Keratinocyte (primary cell): ENCODE measurements at regions not wholly inside any gene's neighbourhood (a gene's known extent, or its start where the extent isn't known, plus 50 kb on each side); places are given as distances from the start of the nearest gene placed in this dataset.

Experiments
- DNase-seq: peaks from one replicate; pipeline ENCODE4 v3.0.0-alpha.2; 2011; ENCODE audit warnings: low read depth, missing footprints, low spot score
- FAIRE-seq: peaks from 2 replicates; lab custom pipeline; 2011; peaks lifted over from hg19 to GRCh38; lab: Jason Lieb, UNC
- H2AFZ ChIP-seq: 2 replicates; pipeline ENCODE4 v1.6.0; 2012; ENCODE audit warnings: low read length, control low read depth, inconsistent platforms; ENCODE audit not compliant: control insufficient read depth
- H3K27ac ChIP-seq: 2 replicates; pipeline ENCODE4 v1.5.1; 2011; ENCODE audit warnings: low read length; ENCODE audit not compliant: control insufficient read depth, insufficient read depth
- H3K27me3 ChIP-seq: 3 replicates; pipeline ENCODE4 v1.6.0; 2011; ENCODE audit warnings: low read length; ENCODE audit not compliant: control insufficient read depth, insufficient read depth; ENCODE audit errors: extremely low read depth
- H3K36me3 ChIP-seq, 2 experiments: 2 replicates in 1 of 2; 3 replicates in 1 of 2; pipeline ENCODE4 v1.5.1; 2011; ENCODE audit warnings: low read length in 2 of 2, mild to moderate bottlenecking in 1 of 2; ENCODE audit not compliant: control insufficient read depth in 2 of 2, insufficient read depth in 2 of 2; ENCODE audit errors: extremely low read depth in 1 of 2
- H3K4me1 ChIP-seq: 3 replicates; pipeline ENCODE4 v1.5.1; 2011; ENCODE audit warnings: low read length; ENCODE audit not compliant: control insufficient read depth, insufficient read depth; ENCODE audit errors: extremely low read depth
- H3K4me2 ChIP-seq: 3 replicates; pipeline ENCODE4 v1.6.0; 2011; ENCODE audit warnings: low read depth, low read length; ENCODE audit not compliant: control insufficient read depth, insufficient read depth; ENCODE audit errors: extremely low read depth
- H3K4me3 ChIP-seq, 3 experiments: fragments of 200-600 bp in 1 of 3; sonication (generic) in 1 of 3; 2 replicates in 2 of 3; 3 replicates in 1 of 3; pipeline ENCODE4 v1.5.1; 2011 to 2016; ENCODE audit warnings: low read length in 3 of 3, mild to moderate bottlenecking in 3 of 3, control low read depth in 2 of 3, inconsistent platforms in 1 of 3, low read depth in 1 of 3, mixed read lengths in 1 of 3, mixed run types in 1 of 3, moderate library complexity in 1 of 3; ENCODE audit not compliant: control insufficient read depth in 2 of 3, insufficient read depth in 2 of 3; ENCODE audit errors: extremely low read depth in 1 of 3
- H3K79me2 ChIP-seq: 2 replicates; pipeline ENCODE4 v1.6.0; 2012; ENCODE audit warnings: low read length; ENCODE audit not compliant: control insufficient read depth, insufficient read depth
- H3K9ac ChIP-seq: 3 replicates; pipeline ENCODE4 v1.6.0; 2011; ENCODE audit warnings: low read length; ENCODE audit not compliant: control insufficient read depth, insufficient read depth; ENCODE audit errors: extremely low read depth
- H3K9me1 ChIP-seq: 3 replicates; pipeline ENCODE4 v1.6.0; 2011; ENCODE audit warnings: low read length; ENCODE audit not compliant: control insufficient read depth, insufficient read depth; ENCODE audit errors: extremely low read depth
- H3K9me3 ChIP-seq: 2 replicates; pipeline ENCODE4 v1.5.1; 2012; ENCODE audit warnings: low read depth, low read length; ENCODE audit not compliant: control insufficient read depth
- H4K20me1 ChIP-seq: 3 replicates; pipeline ENCODE4 v1.6.0; 2011; ENCODE audit warnings: low read length; ENCODE audit not compliant: control insufficient read depth, insufficient read depth; ENCODE audit errors: extremely low read depth
- CTCF ChIP-seq, 3 experiments: IDR thresholded peaks in 1 of 3; conservative IDR thresholded peaks in 1 of 3; optimal IDR thresholded peaks in 1 of 3; 2 replicates in 2 of 3; 3 replicates in 1 of 3; pipeline versions ENCODE3 to v1.5.1; 2011; ENCODE audit warnings: low read length in 3 of 3, mild to moderate bottlenecking in 3 of 3, moderate library complexity in 2 of 3, control low read depth in 1 of 3, inconsistent platforms in 1 of 3; ENCODE audit not compliant: insufficient read depth in 2 of 3; ENCODE audit errors: extremely low read depth in 1 of 3
- EZH2 ChIP-seq: IDR thresholded peaks from one replicate; pipeline ENCODE4 v1.6.1; 2012; ENCODE audit warnings: inconsistent platforms, mild to moderate bottlenecking, low read length, moderate library complexity
- dilution Hi-C: fragments of 300-500 bp; cut with MboI; formaldehyde crosslinking; loops from one replicate; pipeline ENCODE4 v1.7.0; 2020; ENCODE audit warnings: low sequenced_read_pairs; ENCODE audit not compliant: extremely low pct_ligation_motif_present

- Histone ChIP-seq H3K4me1 (no peaks in the 10 kb centered on the region), H3K79me2 (no peaks in the 10 kb centered on the region), H3K9ac (no peak overlapping the region), H3K36me3 (no peaks in the 10 kb centered on the region), H3K9me1 (no peaks in the 10 kb centered on the region), H3K27me3 (no peaks in the 10 kb centered on the region), H4K20me1 (no peaks in the 10 kb centered on the region), H2AFZ (no peak overlapping the region), H3K4me2 (no peak overlapping the region), H3K27ac (no peak overlapping the region), H3K9me3 (no peaks in the 10 kb centered on the region), H3K4me3 (no peak overlapping the region)
- DNase-seq (no peak), FAIRE-seq (no peak)
- no peak for TF ChIP-seq CTCF (optimal IDR thresholded peaks at IDR 0.05 in 1 of 3, IDR thresholded peaks at IDR 0.05 in 1 of 3, conservative IDR thresholded peaks at IDR 0.05 in 1 of 3; ENCODE audit: extremely low read depth in 1 of 3, insufficient read depth in 2 of 3, low read length in 3 of 3)
- TF ChIP-seq EZH2, result no peak
- dilution Hi-C loops, result no loop called here
Measured at GRCh38 chr4:157678478-157678877, 457.9 kb downstream of the GRIA2 start.

GRCh38 chr4:157674699-157675098 lies 454.2 kb downstream of the GRIA2 start:
- Histone ChIP-seq H3K9me1 (no peaks in the 10 kb centered on the region), H3K27ac (no peak overlapping the region), H3K79me2 (no peaks in the 10 kb centered on the region), H3K9ac (no peak overlapping the region), H4K20me1 (no peaks in the 10 kb centered on the region), H3K4me2 (no peak overlapping the region), H3K36me3 (no peaks in the 10 kb centered on the region), H3K27me3 (no peaks in the 10 kb centered on the region), H3K9me3 (no peaks in the 10 kb centered on the region), H3K4me1 (no peaks in the 10 kb centered on the region), H3K4me3 (no peak overlapping the region), H2AFZ (no peak overlapping the region)
- DNase-seq, result no peak
- TF ChIP-seq CTCF (optimal IDR thresholded peaks at IDR 0.05 in 1 of 3, IDR thresholded peaks at IDR 0.05 in 1 of 3, conservative IDR thresholded peaks at IDR 0.05 in 1 of 3; ENCODE audit: extremely low read depth in 1 of 3, insufficient read depth in 2 of 3, low read length in 3 of 3), result no peak
- TF ChIP-seq EZH2, result no peak
- no peak for FAIRE-seq
- dilution Hi-C loops, result no loop called here
